ENCODE measurements at regions not wholly inside any gene's neighbourhood (a gene's known extent, or its start where the extent isn't known, plus 50 kb on each side); places are given as distances from the start of the nearest gene placed in this dataset.

GRCh38 chr7:108805808-108806397 is 236.2 kb downstream of the DNAJB9 start:
- H3K4me1 Mint-ChIP-seq, result peaks cover 8% of the 10 kb centered on the region
- DNase-seq (ENCODE audit: low read depth, low spot score), result no peak
- no peak overlapping the region for H3K4me3 Mint-ChIP-seq
- no peaks in the 10 kb centered on the region for H3K36me3 Mint-ChIP-seq (ENCODE audit: low read depth)
- H3K27me3 Mint-ChIP-seq (ENCODE audit: low read depth), result no peaks in the 10 kb centered on the region
- TF ChIP-seq CTCF (conservative IDR thresholded peaks at IDR 0.05), result peak; percentile 70
- no peaks in the 10 kb centered on the region for H3K9me3 Mint-ChIP-seq
- H3K27ac Mint-ChIP-seq (ENCODE audit: unreplicated experiment), result no peak overlapping the region

- no peak for TF ChIP-seq CTCF (conservative IDR thresholded peaks at IDR 0.05)
These were observed 239.0 kb downstream of the DNAJB9 start for GRCh38 chr7:108808549-108809266.

DNA sequence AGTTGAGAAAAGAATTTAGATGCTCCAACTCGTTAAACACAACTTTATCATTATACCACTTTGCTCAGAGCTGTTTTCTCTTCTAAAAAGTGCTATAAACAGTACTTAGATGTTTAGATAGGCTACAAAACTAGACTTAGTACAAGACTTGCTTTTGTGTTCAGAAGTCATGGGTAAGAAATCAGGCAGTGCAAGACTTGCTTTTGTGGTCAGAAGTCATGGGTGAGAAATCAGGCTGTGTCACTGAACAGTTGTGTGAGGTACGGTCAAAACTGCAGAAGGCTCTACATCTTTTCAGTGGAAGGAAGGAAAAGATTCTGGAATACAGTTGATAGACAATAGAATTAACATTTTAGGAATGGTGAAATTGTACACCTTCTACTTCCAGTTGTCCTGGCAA is 239.7 kb downstream of the DNAJB9 start:
- peaks cover 5% of the 10 kb centered on the region for H3K9me3 Mint-ChIP-seq
- TF ChIP-seq CTCF (conservative IDR thresholded peaks at IDR 0.05), result no peak
- H3K27me3 Mint-ChIP-seq (ENCODE audit: low read depth), result no peaks in the 10 kb centered on the region
- H3K27ac Mint-ChIP-seq (ENCODE audit: unreplicated experiment), result no peak overlapping the region
- peaks cover 3% of the 10 kb centered on the region for H3K36me3 Mint-ChIP-seq (ENCODE audit: low read depth)
- peaks cover 8% of the 10 kb centered on the region for H3K4me1 Mint-ChIP-seq
- no peak overlapping the region for H3K4me3 Mint-ChIP-seq
- no peak for DNase-seq (ENCODE audit: low read depth, low spot score)

More at GRCh38 chr7:108808549-108809266, 239.0 kb downstream of the DNAJB9 start:
- H3K4me1 Mint-ChIP-seq, result peaks cover 8% of the 10 kb centered on the region
- H3K36me3 Mint-ChIP-seq (ENCODE audit: low read depth), result peaks cover 3% of the 10 kb centered on the region
- H3K27me3 Mint-ChIP-seq (ENCODE audit: low read depth), result no peaks in the 10 kb centered on the region
- no peak overlapping the region for H3K27ac Mint-ChIP-seq (ENCODE audit: unreplicated experiment)
- H3K9me3 Mint-ChIP-seq, result peaks cover 5% of the 10 kb centered on the region
- DNase-seq (ENCODE audit: low read depth, low spot score), result no peak
- no peak overlapping the region for H3K4me3 Mint-ChIP-seq

DNA sequence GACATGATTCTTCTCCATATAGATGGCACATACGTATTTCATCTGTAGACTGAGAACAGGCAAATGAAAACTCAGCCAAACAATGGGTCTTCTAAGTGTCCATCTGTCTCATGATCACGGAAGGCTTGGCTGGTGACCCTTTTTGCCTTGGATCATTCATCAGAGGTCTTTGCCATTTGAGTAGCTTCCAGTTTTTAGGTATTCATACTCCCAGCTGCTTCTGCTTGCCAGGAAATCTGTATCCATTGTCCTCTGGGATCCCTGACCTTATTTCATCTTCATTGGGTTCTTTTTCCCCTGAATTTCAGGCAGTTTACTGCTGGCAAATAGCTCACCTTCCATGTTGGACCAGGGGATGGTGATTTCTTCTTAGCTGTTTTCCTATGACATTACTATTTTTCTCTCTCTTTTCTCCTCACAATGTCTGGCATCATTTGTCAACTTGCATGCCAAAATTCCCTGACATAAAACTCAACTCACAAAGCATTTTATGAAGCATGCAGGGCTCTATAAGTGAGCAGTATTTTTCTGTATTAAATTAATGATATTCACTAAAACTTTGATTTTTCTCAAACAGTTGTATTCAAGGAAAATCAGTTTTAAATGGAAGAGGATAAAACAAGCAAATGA is 241.2 kb downstream of the DNAJB9 start:
- Mint-ChIP-seq H3K27me3 (ENCODE audit: low read depth) (no peaks in the 10 kb centered on the region), H3K4me3 (no peak overlapping the region), H3K27ac (ENCODE audit: unreplicated experiment) (no peak overlapping the region), H3K36me3 (ENCODE audit: low read depth) (peaks cover 3% of the 10 kb centered on the region), H3K9me3 (peaks cover 5% of the 10 kb centered on the region), H3K4me1 (peaks cover 8% of the 10 kb centered on the region)
- TF ChIP-seq CTCF (conservative IDR thresholded peaks at IDR 0.05), result no peak
- DNase-seq (ENCODE audit: low read depth, low spot score), result no peak

GRCh38 chr7:108813251-108814014 is 243.8 kb downstream of the DNAJB9 start:
- Mint-ChIP-seq H3K27me3 (ENCODE audit: low read depth) (no peaks in the 10 kb centered on the region), H3K27ac (ENCODE audit: unreplicated experiment) (no peak overlapping the region)

More at GRCh38 chr7:108813251-108814014, 243.8 kb downstream of the DNAJB9 start:
- Mint-ChIP-seq H3K9me3 (peaks cover 5% of the 10 kb centered on the region), H3K36me3 (ENCODE audit: low read depth) (peaks cover 3% of the 10 kb centered on the region), H3K4me3 (no peak overlapping the region), H3K4me1 (peaks cover 8% of the 10 kb centered on the region)
- DNase-seq (ENCODE audit: low read depth, low spot score), result no peak
- no peak for TF ChIP-seq CTCF (conservative IDR thresholded peaks at IDR 0.05)

All from neural crest cell (in vitro differentiated cells).